ENCODE measurements at regions not wholly inside any gene's neighbourhood (a gene's known extent, or its start where the extent isn't known, plus 50 kb on each side); places are given as distances from the start of the nearest gene placed in this dataset.

- no peak for TF ChIP-seq FOXP2 (optimal IDR thresholded peaks at IDR 0.05; ENCODE audit: borderline replicate concordance, extremely low read depth, extremely low read length, insufficient read depth)
- TF ChIP-seq REST (IDR thresholded peaks at IDR 0.05; ENCODE audit: insufficient read depth in 1 of 2, low read depth in 2 of 2, low read length in 2 of 2), result no peak
- TF ChIP-seq POLR2AphosphoS5 (IDR thresholded peaks at IDR 0.05; ENCODE audit: low read depth, low read length), result no peak
- no peak for TF ChIP-seq TAF1 (IDR thresholded peaks at IDR 0.05; ENCODE audit: borderline replicate concordance, insufficient read depth, low read length)
- TF ChIP-seq SIN3A (IDR thresholded peaks at IDR 0.05; ENCODE audit: borderline replicate concordance, insufficient read depth, low read length), result no peak
These were observed 403.3 kb upstream of the TNRC6C start for GRCh38 chr17:77555121-77555591.

- TF ChIP-seq SIN3A (IDR thresholded peaks at IDR 0.05; ENCODE audit: borderline replicate concordance, insufficient read depth, low read length), result no peak
- no peak for TF ChIP-seq POLR2AphosphoS5 (IDR thresholded peaks at IDR 0.05; ENCODE audit: low read depth, low read length)
- TF ChIP-seq REST (IDR thresholded peaks at IDR 0.05; ENCODE audit: insufficient read depth in 1 of 2, low read depth in 2 of 2, low read length in 2 of 2), result no peak
- no peak for TF ChIP-seq FOXP2 (optimal IDR thresholded peaks at IDR 0.05; ENCODE audit: borderline replicate concordance, extremely low read depth, extremely low read length, insufficient read depth)
- TF ChIP-seq TAF1 (IDR thresholded peaks at IDR 0.05; ENCODE audit: borderline replicate concordance, insufficient read depth, low read length), result no peak
These were observed 402.7 kb upstream of the TNRC6C start for GRCh38 chr17:77555741-77556291.

GRCh38 chr17:77556383-77557061, 402.0 kb upstream of the TNRC6C start:
- TF ChIP-seq POLR2AphosphoS5 (IDR thresholded peaks at IDR 0.05; ENCODE audit: low read depth, low read length) (no peak), TAF1 (IDR thresholded peaks at IDR 0.05; ENCODE audit: borderline replicate concordance, insufficient read depth, low read length) (no peak), FOXP2 (optimal IDR thresholded peaks at IDR 0.05; ENCODE audit: borderline replicate concordance, extremely low read depth, extremely low read length, insufficient read depth) (no peak), REST (IDR thresholded peaks at IDR 0.05; ENCODE audit: insufficient read depth in 1 of 2, low read depth in 2 of 2, low read length in 2 of 2) (no peak), SIN3A (IDR thresholded peaks at IDR 0.05; ENCODE audit: borderline replicate concordance, insufficient read depth, low read length) (no peak)

GRCh38 chr17:77558846-77559626, 399.5 kb upstream of the TNRC6C start:
- TF ChIP-seq REST (IDR thresholded peaks at IDR 0.05; ENCODE audit: insufficient read depth in 1 of 2, low read depth in 2 of 2, low read length in 2 of 2) (no peak), TAF1 (IDR thresholded peaks at IDR 0.05; ENCODE audit: borderline replicate concordance, insufficient read depth, low read length) (no peak), POLR2AphosphoS5 (IDR thresholded peaks at IDR 0.05; ENCODE audit: low read depth, low read length) (no peak), SIN3A (IDR thresholded peaks at IDR 0.05; ENCODE audit: borderline replicate concordance, insufficient read depth, low read length) (no peak), FOXP2 (optimal IDR thresholded peaks at IDR 0.05; ENCODE audit: borderline replicate concordance, extremely low read depth, extremely low read length, insufficient read depth) (no peak)

Measured in PFSK-1 (cell line).